ENCODE measurements at regions not wholly inside any gene's neighbourhood (a gene's known extent, or its start where the extent isn't known, plus 50 kb on each side); places are given as distances from the start of the nearest gene placed in this dataset.

GRCh38 chr4:79155336-79155735 lies 170.5 kb downstream of the NAA11 start:
- TF ChIP-seq POLR2AphosphoS5 (IDR thresholded peaks at IDR 0.05) (no peak), CTCF (IDR thresholded peaks at IDR 0.05 in 8 of 11, conservative IDR thresholded peaks at IDR 0.05 in 3 of 11) (no peak)
